ENCODE measurements at regions not wholly inside any gene's neighbourhood (a gene's known extent, or its start where the extent isn't known, plus 50 kb on each side); places are given as distances from the start of the nearest gene placed in this dataset.
"Not testable (repeated sequence)": the region's sequence is repeated elsewhere in the genome, so short reads cannot be mapped to it uniquely, and the experiment has no call there.

GRCh38 chr4:117014236-117014635 is 71.1 kb downstream of the TRAM1L1 start:
- no peak for DNase-seq

- DNase-seq: no peak
These were observed 74.7 kb downstream of the TRAM1L1 start for GRCh38 chr4:117010671-117011070.

GRCh38 chr4:117001077-117001476 is 84.3 kb downstream of the TRAM1L1 start:
- DNase-seq: no peak

- DNase-seq: no peak
These were observed 102.7 kb downstream of the TRAM1L1 start for GRCh38 chr4:116982656-116983055.

GRCh38 chr4:116980436-116980835 is 104.9 kb downstream of the TRAM1L1 start:
- DNase-seq: not testable (repeated sequence)

- DNase-seq: no peak
These were observed 126.3 kb downstream of the TRAM1L1 start for GRCh38 chr4:116959045-116959444.

GRCh38 chr4:116953947-116954346 is 131.4 kb downstream of the TRAM1L1 start:
- DNase-seq: no peak

GRCh38 chr4:116952530-116953136 is 132.7 kb downstream of the TRAM1L1 start:
- DNase-seq: no peak

- DNase-seq: no peak
These were observed 135.5 kb downstream of the TRAM1L1 start for GRCh38 chr4:116949856-116950255.

GRCh38 chr4:116942315-116942714 is 143.1 kb downstream of the TRAM1L1 start:
- DNase-seq: no peak

- no peak for DNase-seq
These were observed 155.0 kb downstream of the TRAM1L1 start for GRCh38 chr4:116930329-116930728.

GRCh38 chr4:116926631-116927295 is 158.6 kb downstream of the TRAM1L1 start:
- no peak for DNase-seq

GRCh38 chr4:116925900-116926457 is 159.4 kb downstream of the TRAM1L1 start:
- no peak for DNase-seq

- DNase-seq: no peak
These were observed 162.0 kb downstream of the TRAM1L1 start for GRCh38 chr4:116923389-116923788.

- no peak for DNase-seq
These were observed 171.9 kb downstream of the TRAM1L1 start for GRCh38 chr4:116913451-116913850.

GRCh38 chr4:116906758-116907157 is 178.6 kb downstream of the TRAM1L1 start:
- DNase-seq: no peak

GRCh38 chr4:116899561-116899960 is 185.8 kb downstream of the TRAM1L1 start:
- DNase-seq: no peak

- DNase-seq: no peak
These were observed 199.8 kb downstream of the TRAM1L1 start for GRCh38 chr4:116885579-116885978.

GRCh38 chr4:116882503-116882902 is 202.9 kb downstream of the TRAM1L1 start:
- no peak for DNase-seq

- no peak for DNase-seq
These were observed 204.3 kb downstream of the TRAM1L1 start for GRCh38 chr4:116881077-116881476.

GRCh38 chr4:116880625-116881024 is 204.8 kb downstream of the TRAM1L1 start:
- no peak for DNase-seq

GRCh38 chr4:116878280-116878679 is 207.1 kb downstream of the TRAM1L1 start:
- DNase-seq: no peak

GRCh38 chr4:116877069-116877468 is 208.3 kb downstream of the TRAM1L1 start:
- DNase-seq: no peak

GRCh38 chr4:116872941-116873340 is 212.4 kb downstream of the TRAM1L1 start:
- DNase-seq: no peak

- DNase-seq: no peak
These were observed 213.1 kb downstream of the TRAM1L1 start for GRCh38 chr4:116872308-116872707.
